Cardiac muscle cell (in vitro differentiated cells and primary cell): ENCODE measurements at regions not wholly inside any gene's neighbourhood (a gene's known extent, or its start where the extent isn't known, plus 50 kb on each side); places are given as distances from the start of the nearest gene placed in this dataset.

Experiments used
- DNase-seq, 2 donors: peaks; one replicate each; pipeline versions ENCODE4 v3.0.0 to v3.0.0-alpha.2; 2010 to 2017; ENCODE audit warnings: low read depth in 1 of 2, low spot score in 1 of 2
- H3K27ac ChIP-seq: fragments of 200-600 bp; sonication (generic); 2 replicates; pipeline ENCODE4 v1.5.1; 2016
- H3K27me3 ChIP-seq: fragments of 200-600 bp; sonication (generic); 2 replicates; pipeline ENCODE4 v1.6.0; 2016; ENCODE audit warnings: control low read depth
- H3K36me3 ChIP-seq: fragments of 200-600 bp; sonication (generic); 2 replicates; pipeline ENCODE4 v1.5.1; 2016; ENCODE audit warnings: control low read depth
- H3K4me1 ChIP-seq: fragments of 200-600 bp; sonication (generic); 2 replicates; pipeline ENCODE4 v1.8.1; 2017; ENCODE audit warnings: low read depth, mild to moderate bottlenecking, mixed run types
- H3K4me3 ChIP-seq: fragments of 200-600 bp; sonication (generic); 2 replicates; pipeline ENCODE4 v1.5.1; 2016; ENCODE audit warnings: mild to moderate bottlenecking
- H3K9me3 ChIP-seq: fragments of 200-600 bp; sonication (generic); 2 replicates; pipeline ENCODE4 v1.5.1; 2017; ENCODE audit warnings: low read depth, mild to moderate bottlenecking, control low read depth
- TF ChIP-seq, protein P1 (sequence below): IDR thresholded peaks from 2 replicates; pipeline ENCODE4 v1.5.1; 2012; ENCODE audit warnings: low read depth, mild to moderate bottlenecking, low read length

DNA sequence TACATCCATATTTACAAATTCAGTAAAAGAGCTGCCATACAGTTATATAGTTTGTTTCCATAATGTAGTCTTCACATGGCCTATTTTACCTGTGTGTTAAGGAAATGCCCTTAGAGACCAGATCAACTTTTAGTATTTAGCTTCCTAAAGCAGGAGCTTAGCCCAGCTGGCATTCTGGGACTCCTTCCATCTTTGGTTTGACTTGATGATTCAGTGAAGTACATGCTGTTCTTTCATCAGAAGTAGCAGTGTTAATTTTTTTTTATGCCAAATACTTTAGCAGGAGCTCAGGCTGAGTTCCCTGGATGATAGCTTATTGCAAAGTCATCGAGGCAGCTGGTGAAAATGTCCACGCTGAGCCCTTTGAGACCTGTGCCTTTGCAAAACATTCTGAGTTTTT lies 101.0 kb downstream of the FOXG1 start:
- Histone ChIP-seq H3K4me3 (no peak overlapping the region), H3K27ac (no peak overlapping the region), H3K9me3 (no peaks in the 10 kb centered on the region), H3K27me3 (no peaks in the 10 kb centered on the region), H3K36me3 (no peaks in the 10 kb centered on the region), H3K4me1 (no peaks in the 10 kb centered on the region)
- DNase-seq, result no peak
- TF ChIP-seq, protein P1, sequence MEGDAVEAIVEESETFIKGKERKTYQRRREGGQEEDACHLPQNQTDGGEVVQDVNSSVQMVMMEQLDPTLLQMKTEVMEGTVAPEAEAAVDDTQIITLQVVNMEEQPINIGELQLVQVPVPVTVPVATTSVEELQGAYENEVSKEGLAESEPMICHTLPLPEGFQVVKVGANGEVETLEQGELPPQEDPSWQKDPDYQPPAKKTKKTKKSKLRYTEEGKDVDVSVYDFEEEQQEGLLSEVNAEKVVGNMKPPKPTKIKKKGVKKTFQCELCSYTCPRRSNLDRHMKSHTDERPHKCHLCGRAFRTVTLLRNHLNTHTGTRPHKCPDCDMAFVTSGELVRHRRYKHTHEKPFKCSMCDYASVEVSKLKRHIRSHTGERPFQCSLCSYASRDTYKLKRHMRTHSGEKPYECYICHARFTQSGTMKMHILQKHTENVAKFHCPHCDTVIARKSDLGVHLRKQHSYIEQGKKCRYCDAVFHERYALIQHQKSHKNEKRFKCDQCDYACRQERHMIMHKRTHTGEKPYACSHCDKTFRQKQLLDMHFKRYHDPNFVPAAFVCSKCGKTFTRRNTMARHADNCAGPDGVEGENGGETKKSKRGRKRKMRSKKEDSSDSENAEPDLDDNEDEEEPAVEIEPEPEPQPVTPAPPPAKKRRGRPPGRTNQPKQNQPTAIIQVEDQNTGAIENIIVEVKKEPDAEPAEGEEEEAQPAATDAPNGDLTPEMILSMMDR, result no peak

DNA sequence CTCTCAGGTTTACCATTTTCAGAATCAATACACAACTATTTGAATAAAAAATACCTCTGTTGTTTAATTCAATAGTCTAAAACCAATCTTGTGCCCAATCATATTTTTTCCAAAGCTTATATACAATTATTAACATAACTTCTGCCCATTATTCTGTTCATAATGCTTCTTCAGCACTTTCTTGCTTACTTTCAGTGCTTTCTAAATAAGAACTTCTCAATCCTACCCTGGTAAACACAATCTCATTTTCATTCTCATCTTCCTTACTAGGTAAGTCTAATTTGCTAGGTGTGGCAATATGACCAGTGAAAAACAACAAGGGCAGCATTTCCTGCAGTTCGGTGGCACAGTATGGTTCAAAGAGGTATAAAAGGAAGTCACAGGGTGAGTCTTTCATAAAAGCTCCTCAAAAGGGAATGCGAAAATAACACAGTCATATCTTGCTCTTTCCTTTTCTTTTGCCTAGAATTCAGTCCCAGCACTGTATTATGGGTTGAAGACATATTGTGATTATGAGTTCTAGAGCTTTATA lies 103.5 kb downstream of the FOXG1 start:
- H3K4me3 ChIP-seq, result no peak overlapping the region
- TF ChIP-seq, protein P1, result no peak
- DNase-seq, result no peak

DNA sequence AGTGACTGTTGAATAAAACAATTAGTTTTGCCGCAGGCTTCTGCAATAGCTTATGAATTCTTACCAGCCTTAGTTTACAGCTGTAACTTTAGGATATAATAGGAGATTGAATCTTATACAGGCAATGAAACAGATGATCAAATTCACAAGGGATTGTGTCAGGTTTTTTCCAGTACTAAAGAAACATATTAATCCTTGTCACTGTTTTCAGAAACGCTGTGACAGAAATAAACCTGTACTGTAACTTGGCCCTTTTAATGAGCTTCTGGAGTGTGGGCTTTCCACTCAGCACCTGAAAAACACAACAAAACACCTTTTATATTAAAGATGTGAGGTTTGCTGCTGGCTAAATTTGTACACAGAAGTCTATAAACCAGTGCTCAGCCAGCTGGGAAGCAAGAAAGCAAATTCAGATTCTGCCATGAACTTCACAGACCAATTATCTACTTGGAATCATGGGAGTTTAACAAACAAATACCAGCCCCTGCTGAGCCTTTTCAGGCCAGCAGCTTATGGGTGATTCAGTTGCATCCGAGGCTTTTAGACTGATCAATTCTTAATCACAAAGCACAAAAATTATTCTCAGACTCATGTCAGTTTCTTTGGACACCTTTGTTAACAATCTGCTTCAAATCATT lies 109.5 kb downstream of the FOXG1 start:
- TF ChIP-seq, protein P1, result no peak
- peak in 1 of 2 donors; percentile 2 for DNase-seq
- H3K27ac ChIP-seq, result no peak overlapping the region

More for the DNA sequence above, 103.5 kb downstream of the FOXG1 start:
- Histone ChIP-seq H3K27me3 (no peaks in the 10 kb centered on the region), H3K27ac (no peak overlapping the region), H3K9me3 (no peaks in the 10 kb centered on the region), H3K36me3 (no peaks in the 10 kb centered on the region), H3K4me1 (no peaks in the 10 kb centered on the region)

DNA sequence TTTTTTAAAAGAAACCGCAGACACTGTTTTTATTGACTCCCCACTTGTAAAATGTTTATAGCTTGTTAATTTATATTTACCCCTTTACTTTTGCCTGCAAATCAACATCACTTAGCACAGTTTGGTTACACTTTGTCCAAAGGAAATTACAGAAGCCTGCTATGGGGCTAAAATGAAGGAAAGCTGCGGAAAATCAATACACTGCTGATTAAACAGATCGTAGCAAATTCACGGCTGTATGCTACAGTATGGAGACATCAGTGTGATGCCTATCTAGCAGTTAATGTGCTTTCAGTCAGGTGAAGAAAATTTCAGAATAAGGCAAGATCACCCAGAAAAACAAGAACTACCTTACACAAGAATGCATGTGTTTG lies 110.0 kb downstream of the FOXG1 start:
- H3K27me3 ChIP-seq, result no peaks in the 10 kb centered on the region
- H3K36me3 ChIP-seq, result no peaks in the 10 kb centered on the region
- no peaks in the 10 kb centered on the region for H3K9me3 ChIP-seq
- H3K27ac ChIP-seq, result no peak overlapping the region
- TF ChIP-seq, protein P1, result no peak
- H3K4me1 ChIP-seq, result no peaks in the 10 kb centered on the region
- DNase-seq, result no peak
- H3K4me3 ChIP-seq, result no peak overlapping the region

More for the DNA sequence above, 109.5 kb downstream of the FOXG1 start:
- Histone ChIP-seq H3K36me3 (no peaks in the 10 kb centered on the region), H3K4me3 (no peak overlapping the region), H3K27me3 (no peaks in the 10 kb centered on the region), H3K4me1 (no peaks in the 10 kb centered on the region), H3K9me3 (no peaks in the 10 kb centered on the region)

DNA sequence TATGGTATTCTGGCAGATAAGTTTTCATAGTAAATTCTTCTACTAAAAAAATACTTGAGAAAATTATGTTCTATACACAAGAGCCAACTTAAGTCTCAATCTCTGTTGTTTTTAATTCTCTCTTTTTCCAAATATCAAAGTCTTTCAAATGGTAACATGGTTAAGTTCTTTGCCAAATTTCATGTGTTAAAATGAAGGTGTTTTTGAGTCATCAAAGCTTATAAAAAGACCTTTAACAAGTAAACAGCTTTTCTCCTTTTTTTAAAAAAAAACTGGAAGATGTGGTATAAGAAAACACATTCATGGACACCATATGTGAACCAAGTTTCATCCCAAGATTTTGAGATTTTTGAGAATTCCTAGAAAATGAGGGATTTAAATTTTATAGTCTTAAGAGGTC lies 111.3 kb downstream of the FOXG1 start:
- no peaks in the 10 kb centered on the region for H3K9me3 ChIP-seq
- no peak overlapping the region for H3K4me3 ChIP-seq
- H3K4me1 ChIP-seq, result no peaks in the 10 kb centered on the region
- no peak for DNase-seq
- TF ChIP-seq, protein P1, result no peak
- H3K27me3 ChIP-seq, result no peaks in the 10 kb centered on the region
- no peak overlapping the region for H3K27ac ChIP-seq
- H3K36me3 ChIP-seq, result no peaks in the 10 kb centered on the region
